ENCODE measurements at regions not wholly inside any gene's neighbourhood (a gene's known extent, or its start where the extent isn't known, plus 50 kb on each side); places are given as distances from the start of the nearest gene placed in this dataset.

- no peaks in the 10 kb centered on the region for H3K27me3 Mint-ChIP-seq (ENCODE audit: unreplicated experiment)
- no TSS peak for BruUV-seq (replicated peaks)
- no peak for TF ChIP-seq CTCF (IDR thresholded peaks at IDR 0.05; ENCODE audit: unreplicated experiment)
- CTCF ChIA-PET, result no interaction called here
- DNase-seq, result no peak
- H3K36me3 Mint-ChIP-seq (ENCODE audit: insufficient read depth, unreplicated experiment), result no peaks in the 10 kb centered on the region
- H3K27ac Mint-ChIP-seq (ENCODE audit: unreplicated experiment), result no peak overlapping the region
- no peaks in the 10 kb centered on the region for H3K4me1 Mint-ChIP-seq (ENCODE audit: low read depth, unreplicated experiment)
- H3K9me3 Mint-ChIP-seq (ENCODE audit: low read depth, unreplicated experiment), result peaks cover 22% of the 10 kb centered on the region
- no peak overlapping the region for H3K4me3 Mint-ChIP-seq (ENCODE audit: low read depth, unreplicated experiment)
- intact Hi-C loops (cut with micrococcal nuclease; ENCODE audit: unreplicated experiment), result no loop called here
Observed at GRCh38 chr12:127459166-127459565, 807.8 kb upstream of the TMEM132C start.

DNA sequence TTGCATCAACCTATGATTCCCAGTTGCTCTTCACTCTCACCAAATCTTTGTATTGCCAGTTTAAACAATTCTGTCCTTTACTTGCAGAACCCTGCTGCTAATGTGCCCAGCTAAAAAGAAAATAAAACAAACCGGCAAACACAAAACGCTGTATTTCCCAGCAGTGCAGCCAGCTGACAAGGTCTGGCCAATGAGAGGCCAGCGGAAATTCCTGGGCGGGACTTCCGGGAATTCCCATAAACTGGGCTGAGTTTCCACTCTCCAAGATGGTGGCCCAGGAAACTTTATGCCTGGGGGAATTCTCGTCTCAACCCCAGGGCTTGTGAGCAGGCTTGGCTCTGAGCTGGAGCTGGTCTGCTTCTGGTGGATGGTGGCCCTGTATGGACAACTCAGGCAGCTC lies 807.3 kb upstream of the TMEM132C start:
- no peak overlapping the region for H3K4me3 Mint-ChIP-seq (ENCODE audit: low read depth, unreplicated experiment)

GRCh38 chr12:127463237-127463636 lies 803.7 kb upstream of the TMEM132C start:
- Mint-ChIP-seq H3K27ac (ENCODE audit: unreplicated experiment) (no peak overlapping the region), H3K27me3 (ENCODE audit: unreplicated experiment) (no peaks in the 10 kb centered on the region), H3K4me3 (ENCODE audit: low read depth, unreplicated experiment) (no peak overlapping the region), H3K36me3 (ENCODE audit: insufficient read depth, unreplicated experiment) (no peaks in the 10 kb centered on the region), H3K4me1 (ENCODE audit: low read depth, unreplicated experiment) (no peaks in the 10 kb centered on the region), H3K9me3 (ENCODE audit: low read depth, unreplicated experiment) (peaks cover 21% of the 10 kb centered on the region)
- CTCF ChIA-PET, result no interaction called here
- intact Hi-C loops (cut with micrococcal nuclease; ENCODE audit: unreplicated experiment), result no loop called here
- TF ChIP-seq CTCF (IDR thresholded peaks at IDR 0.05; ENCODE audit: unreplicated experiment), result no peak
- no TSS peak for BruUV-seq (replicated peaks)
- no peak for DNase-seq

More for the DNA sequence above, 807.3 kb upstream of the TMEM132C start:
- Mint-ChIP-seq H3K27me3 (ENCODE audit: unreplicated experiment) (no peaks in the 10 kb centered on the region), H3K27ac (ENCODE audit: unreplicated experiment) (no peak overlapping the region), H3K36me3 (ENCODE audit: insufficient read depth, unreplicated experiment) (no peaks in the 10 kb centered on the region), H3K4me1 (ENCODE audit: low read depth, unreplicated experiment) (no peaks in the 10 kb centered on the region), H3K9me3 (ENCODE audit: low read depth, unreplicated experiment) (peaks cover 21% of the 10 kb centered on the region)
- CTCF ChIA-PET, result no interaction called here
- TF ChIP-seq CTCF (IDR thresholded peaks at IDR 0.05; ENCODE audit: unreplicated experiment), result no peak
- no TSS peak for BruUV-seq (replicated peaks)
- DNase-seq, result no peak
- intact Hi-C loops (cut with micrococcal nuclease; ENCODE audit: unreplicated experiment), result no loop called here

DNA sequence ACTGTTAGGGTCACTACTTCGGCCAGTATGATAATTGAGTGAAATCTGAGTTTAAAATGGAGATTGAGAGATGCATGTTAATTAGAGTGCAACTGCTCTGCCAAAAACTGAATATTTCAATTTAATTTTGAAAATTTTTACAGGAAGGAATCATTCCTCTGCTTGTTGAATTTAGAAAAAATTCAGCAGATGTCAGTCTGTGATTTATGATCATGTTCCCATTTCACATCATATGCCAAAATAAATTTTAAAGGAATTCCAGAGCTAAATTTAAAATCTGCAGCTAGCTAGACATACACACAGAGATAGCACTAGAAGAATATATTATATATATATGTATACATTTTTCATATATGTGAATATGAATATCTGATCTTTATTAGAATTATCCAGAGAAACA lies 797.6 kb upstream of the TMEM132C start:
- no peak for TF ChIP-seq CTCF (IDR thresholded peaks at IDR 0.05; ENCODE audit: unreplicated experiment)
- intact Hi-C loops (cut with micrococcal nuclease; ENCODE audit: unreplicated experiment), result no loop called here
- CTCF ChIA-PET, result no interaction called here
- H3K27me3 Mint-ChIP-seq (ENCODE audit: unreplicated experiment), result no peaks in the 10 kb centered on the region
- H3K36me3 Mint-ChIP-seq (ENCODE audit: insufficient read depth, unreplicated experiment), result no peaks in the 10 kb centered on the region
- H3K4me3 Mint-ChIP-seq (ENCODE audit: low read depth, unreplicated experiment), result no peak overlapping the region
- peaks cover 10% of the 10 kb centered on the region for H3K9me3 Mint-ChIP-seq (ENCODE audit: low read depth, unreplicated experiment)
- BruUV-seq (replicated peaks), result no TSS peak
- H3K4me1 Mint-ChIP-seq (ENCODE audit: low read depth, unreplicated experiment), result no peaks in the 10 kb centered on the region
- no peak overlapping the region for H3K27ac Mint-ChIP-seq (ENCODE audit: unreplicated experiment)
- no peak for DNase-seq

GRCh38 chr12:127473766-127474165 lies 793.2 kb upstream of the TMEM132C start:
- CTCF ChIA-PET, result no interaction called here
- H3K27ac Mint-ChIP-seq (ENCODE audit: unreplicated experiment), result no peak overlapping the region
- intact Hi-C loops (cut with micrococcal nuclease; ENCODE audit: unreplicated experiment), result no loop called here
- no peak for TF ChIP-seq CTCF (IDR thresholded peaks at IDR 0.05; ENCODE audit: unreplicated experiment)
- H3K4me3 Mint-ChIP-seq (ENCODE audit: low read depth, unreplicated experiment), result no peak overlapping the region
- BruUV-seq (replicated peaks), result no TSS peak
- peaks cover 5% of the 10 kb centered on the region for H3K9me3 Mint-ChIP-seq (ENCODE audit: low read depth, unreplicated experiment)
- no peaks in the 10 kb centered on the region for H3K36me3 Mint-ChIP-seq (ENCODE audit: insufficient read depth, unreplicated experiment)
- H3K27me3 Mint-ChIP-seq (ENCODE audit: unreplicated experiment), result no peaks in the 10 kb centered on the region
- no peaks in the 10 kb centered on the region for H3K4me1 Mint-ChIP-seq (ENCODE audit: low read depth, unreplicated experiment)
- no peak for DNase-seq
